Omental fat pad (tissue), 3 donors: ENCODE measurements at regions not wholly inside any gene's neighbourhood (a gene's known extent, or its start where the extent isn't known, plus 50 kb on each side); places are given as distances from the start of the nearest gene placed in this dataset.

ENCODE experiments used
- ATAC-seq: fragments of 150-250 bp; one replicate; pipeline ENCODE4 v1.9.1; 2016; ENCODE audit warnings: mild to moderate bottlenecking, moderate library complexity; ENCODE audit not compliant: low FRiP score
- DNase-seq: peaks from one replicate; pipeline ENCODE4 v3.0.0-alpha.2; 2019; ENCODE audit warnings: low spot score
- CTCF ChIP-seq, 3 donors: fragments of 450-650 bp; IDR thresholded peaks; one replicate each; pipeline ENCODE4 v1.5.1; 2016 to 2017; ENCODE audit warnings: antibody characterized with exemption in 3 of 3, mild to moderate bottlenecking in 3 of 3, moderate library complexity in 2 of 3

- TF ChIP-seq CTCF (IDR thresholded peaks at IDR 0.05): no peak
- ATAC-seq (no peak), DNase-seq (no peak)
Observed at GRCh38 chr5:14988223-14988622, 116.6 kb upstream of the ANKH start.

- DNase-seq: no peak
- ATAC-seq: no peak
- TF ChIP-seq CTCF (IDR thresholded peaks at IDR 0.05): no peak
Observed at GRCh38 chr5:14986413-14986812, 114.8 kb upstream of the ANKH start.

- TF ChIP-seq CTCF (IDR thresholded peaks at IDR 0.05): no peak
- no peak for ATAC-seq
Observed at GRCh38 chr5:14983666-14984441, 112.3 kb upstream of the ANKH start.

GRCh38 chr5:14980698-14981097, 109.1 kb upstream of the ANKH start:
- TF ChIP-seq CTCF (IDR thresholded peaks at IDR 0.05): no peak
- DNase-seq (no peak), ATAC-seq (no peak)

More at GRCh38 chr5:14983666-14984441, 112.3 kb upstream of the ANKH start:
- DNase-seq: no peak

GRCh38 chr5:14977058-14977685, 105.6 kb upstream of the ANKH start:
- ATAC-seq (no peak), DNase-seq (no peak)
- no peak for TF ChIP-seq CTCF (IDR thresholded peaks at IDR 0.05)

- no peak for DNase-seq
- TF ChIP-seq CTCF (IDR thresholded peaks at IDR 0.05): no peak
- no peak for ATAC-seq
Observed at GRCh38 chr5:14976486-14976885, 104.9 kb upstream of the ANKH start.

- ATAC-seq (no peak), DNase-seq (no peak)
- TF ChIP-seq CTCF (IDR thresholded peaks at IDR 0.05): no peak
Observed at GRCh38 chr5:14971873-14972272, 100.3 kb upstream of the ANKH start.
